T-helper 9 cell (primary cell): ENCODE measurements at regions not wholly inside any gene's neighbourhood (a gene's known extent, or its start where the extent isn't known, plus 50 kb on each side); places are given as distances from the start of the nearest gene placed in this dataset.

Source experiments
- DNase-seq: peaks from one replicate; pipeline ENCODE4 v3.0.0-alpha.2; 2020

GRCh38 chr3:106326941-106327695 lies 458.3 kb upstream of the CBLB start:
- DNase-seq = no peak

DNA sequence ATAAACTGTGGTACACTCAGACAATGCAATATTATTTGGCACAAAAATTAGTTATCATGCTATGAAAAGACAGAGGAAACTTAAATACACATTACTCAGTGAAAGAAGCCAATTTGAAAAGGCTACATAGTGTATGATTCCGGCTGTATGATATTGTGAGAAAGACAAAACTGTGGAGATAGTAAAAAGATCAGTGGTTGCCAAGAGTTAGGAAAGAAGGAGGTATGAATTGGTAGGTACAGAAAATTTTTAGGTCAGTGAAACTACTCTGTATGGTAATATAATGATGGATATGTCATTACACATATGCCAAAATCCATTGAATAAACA lies 458.8 kb upstream of the CBLB start:
- DNase-seq = no peak

DNA sequence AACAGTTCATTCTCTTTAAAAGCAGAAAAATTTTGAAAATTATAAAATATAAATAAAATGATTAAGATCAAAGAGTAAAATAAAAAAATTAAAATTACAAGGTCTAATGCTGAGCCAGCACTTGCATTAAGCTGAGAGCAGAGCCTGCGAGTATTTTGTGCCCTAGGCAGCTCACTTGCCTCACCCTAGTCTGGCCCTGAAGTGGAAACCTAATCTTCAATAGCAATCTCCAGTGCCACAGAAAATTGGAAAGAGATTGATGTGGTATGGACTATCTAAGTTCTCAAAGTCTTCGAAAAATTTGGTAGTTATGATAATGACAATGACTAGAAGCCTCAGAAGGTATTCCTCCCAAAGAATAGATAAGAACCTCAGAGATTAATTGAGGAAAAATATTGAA lies 459.4 kb upstream of the CBLB start:
- DNase-seq = no peak

DNA sequence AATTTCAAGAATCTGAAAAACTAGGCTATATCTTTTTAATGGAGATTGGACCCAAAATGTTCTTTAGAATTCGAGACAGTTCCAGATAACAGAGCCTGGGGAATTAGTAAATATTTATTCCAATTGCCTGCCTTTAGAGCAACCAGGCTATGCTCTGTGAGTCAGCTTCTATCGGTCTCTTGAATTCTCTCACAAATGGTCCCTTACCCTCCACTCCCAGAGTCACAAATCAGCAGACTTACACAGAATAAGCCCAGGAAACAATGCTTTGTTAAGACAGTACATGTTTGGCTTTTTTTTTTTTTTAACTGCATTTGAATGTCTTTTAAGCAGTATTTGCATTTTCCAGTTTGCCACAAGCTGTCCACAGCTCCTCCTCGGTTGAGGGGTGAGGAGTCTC lies 460.7 kb upstream of the CBLB start:
- no peak for DNase-seq

DNA sequence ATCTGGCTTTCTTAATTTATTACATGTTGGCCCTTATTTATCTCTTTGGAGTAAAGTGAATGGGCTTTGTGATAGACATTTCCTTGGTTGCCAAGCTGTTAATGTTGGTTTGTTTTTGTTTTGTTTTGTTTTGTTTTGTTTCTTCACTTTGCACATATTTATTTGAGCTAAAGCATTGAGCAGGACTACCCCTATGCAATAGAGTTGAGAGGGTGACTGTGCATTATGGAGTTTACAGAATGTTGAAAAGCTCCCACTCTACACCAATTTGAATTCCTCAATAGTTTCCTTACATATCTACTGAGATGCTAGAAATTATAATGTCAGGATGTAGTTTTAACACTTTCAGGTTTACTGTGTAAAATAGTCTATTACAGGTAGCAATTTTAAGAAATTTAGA lies 462.8 kb upstream of the CBLB start:
- DNase-seq = no peak

- DNase-seq = no peak
Observed at GRCh38 chr3:106332129-106332528, 463.3 kb upstream of the CBLB start.

GRCh38 chr3:106332884-106333283 lies 464.1 kb upstream of the CBLB start:
- no peak for DNase-seq

GRCh38 chr3:106333911-106334618 lies 465.3 kb upstream of the CBLB start:
- no peak for DNase-seq

DNA sequence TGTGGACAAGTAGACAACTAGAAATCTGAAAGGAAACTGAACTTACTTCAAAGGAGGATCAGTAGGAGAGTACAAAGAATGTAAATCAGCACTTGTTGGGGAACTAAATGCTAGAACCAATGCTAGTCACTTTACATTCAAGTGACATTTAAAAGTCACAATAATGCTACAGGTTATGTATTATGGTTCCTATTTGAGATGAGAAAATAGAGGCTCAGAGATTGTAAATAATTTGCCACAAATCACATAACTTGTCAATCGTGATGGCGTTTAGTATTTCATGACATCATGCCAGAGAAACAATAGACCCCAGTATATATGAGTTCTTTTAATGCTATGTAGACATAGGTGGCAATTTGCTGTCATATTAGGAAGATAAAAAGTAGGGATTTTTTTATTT lies 467.8 kb upstream of the CBLB start:
- DNase-seq = no peak

DNA sequence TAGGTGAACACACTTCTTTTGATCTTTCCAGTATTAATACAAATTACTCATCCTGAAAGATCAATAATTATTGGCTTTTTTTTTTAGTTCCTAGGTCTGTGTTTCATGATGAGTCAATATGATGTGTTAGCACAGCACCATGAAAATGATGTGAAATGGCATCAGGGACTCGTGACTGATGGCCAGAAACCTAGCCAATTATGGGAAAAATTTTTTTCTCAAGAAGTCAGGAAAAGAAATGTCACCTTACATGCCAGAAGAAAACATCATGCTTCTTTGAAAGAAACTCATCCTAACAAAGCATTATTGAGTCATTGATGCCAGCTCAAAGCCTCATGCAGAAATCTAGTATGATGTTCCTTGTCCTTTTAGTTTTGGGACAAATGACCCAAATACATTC lies 468.3 kb upstream of the CBLB start:
- no peak for DNase-seq

GRCh38 chr3:106338582-106339214 lies 469.9 kb upstream of the CBLB start:
- no peak for DNase-seq

- DNase-seq = no peak
Observed at GRCh38 chr3:106339551-106339950, 470.7 kb upstream of the CBLB start.

DNA sequence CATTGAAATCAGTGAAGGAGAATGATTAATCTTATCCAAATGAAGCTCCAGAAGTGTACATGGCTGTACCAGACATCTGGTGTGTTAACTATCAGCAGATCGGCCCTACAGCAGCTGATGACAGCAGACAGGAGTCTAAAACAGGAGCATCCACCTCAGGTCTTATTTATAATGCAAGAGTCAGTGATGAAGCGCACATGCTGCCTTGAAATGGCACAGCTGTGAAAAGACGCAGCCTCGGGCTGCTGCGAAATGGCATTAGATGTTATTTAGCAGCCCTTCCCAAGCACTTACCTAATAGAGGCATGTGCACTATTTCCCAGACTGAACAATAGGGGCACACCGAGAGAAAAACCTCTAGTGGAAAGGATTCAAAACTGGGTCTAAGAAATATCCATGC lies 472.3 kb upstream of the CBLB start:
- no peak for DNase-seq

GRCh38 chr3:106341586-106342162 lies 472.9 kb upstream of the CBLB start:
- no peak for DNase-seq

GRCh38 chr3:106342386-106342785 lies 473.6 kb upstream of the CBLB start:
- DNase-seq = no peak

GRCh38 chr3:106343811-106344210 lies 475.0 kb upstream of the CBLB start:
- no peak for DNase-seq

GRCh38 chr3:106345353-106346027 lies 476.7 kb upstream of the CBLB start:
- no peak for DNase-seq

DNA sequence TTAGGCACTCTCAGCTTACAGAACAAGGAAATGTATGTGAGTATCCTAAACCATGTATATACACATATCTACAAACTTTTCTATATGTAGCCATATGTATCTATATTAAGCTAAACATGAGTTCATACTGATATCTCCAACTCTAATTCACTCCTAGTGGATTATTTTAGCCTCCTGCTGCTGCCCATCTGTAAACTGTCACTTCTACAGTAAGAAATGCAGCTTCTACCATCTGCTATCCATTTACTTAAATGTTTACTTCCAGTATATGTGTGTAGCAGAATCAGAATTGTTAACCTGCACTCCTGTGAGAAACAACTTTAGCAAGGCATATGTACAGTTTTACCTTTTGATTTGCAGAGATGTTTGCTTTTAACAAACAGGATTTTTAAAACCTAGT lies 478.5 kb upstream of the CBLB start:
- DNase-seq = no peak

GRCh38 chr3:106348139-106348690 lies 479.4 kb upstream of the CBLB start:
- no peak for DNase-seq

- DNase-seq = no peak
Observed at GRCh38 chr3:106349191-106349881, 480.5 kb upstream of the CBLB start.

- no peak for DNase-seq
Observed at GRCh38 chr3:106355873-106356272, 487.1 kb upstream of the CBLB start.

GRCh38 chr3:106359692-106360091 lies 490.9 kb upstream of the CBLB start:
- DNase-seq = no peak
